AG08395 (cell line): ENCODE measurements at regions not wholly inside any gene's neighbourhood (a gene's known extent, or its start where the extent isn't known, plus 50 kb on each side); places are given as distances from the start of the nearest gene placed in this dataset.
"Not testable (repeated sequence)": the region's sequence is repeated elsewhere in the genome, so short reads cannot be mapped to it uniquely, and the experiment has no call there.

Source experiments
- DNase-seq: peaks from one replicate; pipeline ENCODE4 v3.0.0; 2012; ENCODE audit warnings: mixed read lengths, low spot score

DNA sequence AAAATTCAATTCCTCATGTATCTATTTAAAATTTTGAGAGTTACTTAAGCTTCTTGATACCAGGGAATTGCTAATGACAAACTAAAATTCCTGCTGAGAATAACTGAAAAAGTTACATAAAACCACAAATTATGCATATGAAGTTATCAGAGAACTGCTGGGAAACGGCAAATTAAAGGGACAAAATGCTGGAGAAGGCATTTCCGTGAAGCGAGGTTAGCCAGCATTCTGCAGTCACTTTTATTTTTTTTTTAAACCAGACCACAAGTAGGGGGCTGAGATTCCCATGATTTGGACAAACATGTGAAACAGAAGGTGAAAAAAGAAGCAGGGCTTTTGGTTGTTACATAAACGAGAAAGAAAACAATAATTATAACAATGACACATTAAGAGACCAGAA lies 737.6 kb upstream of the CHRM3 start:
- no peak for DNase-seq

DNA sequence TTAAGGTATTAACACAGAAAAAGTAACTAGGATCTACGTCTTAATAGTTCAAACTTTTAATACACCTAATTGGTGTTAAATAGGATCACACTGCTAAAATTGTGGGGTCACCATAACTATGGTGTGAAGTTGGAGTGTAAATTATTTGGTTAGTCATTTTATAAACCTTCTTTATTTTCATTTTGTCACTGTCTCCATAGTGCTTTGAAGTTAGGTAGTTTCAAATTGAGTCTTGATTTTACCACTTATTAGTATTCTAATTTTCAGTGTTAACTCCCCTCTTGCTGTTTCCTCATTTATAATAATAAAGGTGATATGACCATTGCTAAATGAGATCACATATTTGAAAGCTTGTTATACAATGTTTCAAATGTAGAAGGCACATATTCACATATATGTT lies 738.1 kb upstream of the CHRM3 start:
- DNase-seq = no peak

DNA sequence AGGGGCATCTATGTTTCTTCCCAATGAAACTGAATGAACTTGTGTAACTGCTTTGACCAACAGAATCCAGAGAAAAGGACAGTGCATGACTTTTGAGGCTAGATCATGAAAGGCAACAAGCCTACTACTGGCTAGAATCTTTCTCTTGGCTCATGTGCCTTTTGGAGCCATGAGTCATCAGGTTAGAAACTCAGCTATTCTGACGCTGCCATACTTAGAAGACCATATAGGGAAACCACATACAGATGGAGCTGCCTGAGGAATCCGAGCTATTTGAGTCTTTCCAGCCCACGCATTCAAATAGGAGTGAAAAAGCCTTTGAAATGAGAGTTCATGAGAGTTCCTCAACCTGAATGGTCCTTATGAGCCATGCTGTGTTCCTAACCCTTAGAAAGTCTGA lies 738.5 kb upstream of the CHRM3 start:
- peak; percentile 35 for DNase-seq

DNA sequence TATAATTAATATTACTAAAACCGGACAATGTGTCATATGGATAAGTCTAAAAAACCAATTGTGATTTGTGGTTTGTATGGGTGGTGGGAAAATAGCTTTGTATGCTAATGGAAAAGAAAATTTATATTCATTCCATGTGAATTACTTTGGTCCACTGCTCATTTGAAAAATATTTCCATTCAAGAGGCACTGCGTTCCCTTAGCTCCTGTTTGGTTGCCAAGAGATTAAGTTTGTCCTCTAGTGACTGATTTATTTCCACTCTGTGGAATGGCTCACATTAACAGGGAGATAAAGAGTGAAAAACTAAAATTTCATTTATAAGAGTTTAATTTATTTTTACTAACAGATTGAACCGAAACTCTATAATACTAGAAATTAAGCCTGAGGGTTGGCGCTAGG lies 744.1 kb upstream of the CHRM3 start:
- no peak for DNase-seq

DNA sequence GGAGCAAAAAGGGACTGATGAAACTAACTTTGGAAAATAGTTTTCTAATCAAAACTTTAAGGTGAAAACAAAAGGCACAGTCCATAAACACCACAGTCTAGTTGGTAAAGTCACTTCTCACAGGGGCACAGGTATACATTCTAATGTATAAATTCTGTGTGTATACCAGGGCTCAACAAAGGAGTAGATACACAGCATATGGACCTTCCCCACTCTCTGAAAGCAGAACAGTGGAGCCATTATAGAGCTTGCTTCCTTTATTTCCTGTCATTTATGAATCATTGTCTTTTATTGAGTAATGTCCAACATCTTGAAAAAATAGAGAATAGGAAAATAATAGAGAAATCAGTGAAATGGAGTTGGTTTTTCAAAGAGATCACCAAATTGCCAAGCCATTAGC lies 746.5 kb upstream of the CHRM3 start:
- no peak for DNase-seq

DNA sequence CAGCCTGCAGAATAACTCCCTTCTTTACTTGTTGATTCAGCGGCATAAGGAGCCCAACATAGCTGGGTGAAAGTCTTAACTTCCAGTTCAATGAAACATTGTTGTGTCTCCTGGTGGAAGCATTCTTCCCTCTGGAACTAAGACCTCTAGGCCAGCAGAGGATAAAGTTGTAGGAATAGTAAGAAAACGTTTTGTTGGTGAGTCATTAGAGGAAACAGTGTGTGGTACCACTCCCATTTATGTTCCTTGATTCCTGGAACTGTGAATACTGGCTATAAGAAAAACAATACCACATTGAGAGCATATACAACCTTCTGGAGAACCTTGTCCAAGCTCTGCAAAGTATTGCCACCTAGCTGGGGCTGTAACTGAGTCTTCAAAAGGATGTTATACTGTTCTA lies 737.4 kb upstream of the ZP4 start:
- DNase-seq = no peak

DNA sequence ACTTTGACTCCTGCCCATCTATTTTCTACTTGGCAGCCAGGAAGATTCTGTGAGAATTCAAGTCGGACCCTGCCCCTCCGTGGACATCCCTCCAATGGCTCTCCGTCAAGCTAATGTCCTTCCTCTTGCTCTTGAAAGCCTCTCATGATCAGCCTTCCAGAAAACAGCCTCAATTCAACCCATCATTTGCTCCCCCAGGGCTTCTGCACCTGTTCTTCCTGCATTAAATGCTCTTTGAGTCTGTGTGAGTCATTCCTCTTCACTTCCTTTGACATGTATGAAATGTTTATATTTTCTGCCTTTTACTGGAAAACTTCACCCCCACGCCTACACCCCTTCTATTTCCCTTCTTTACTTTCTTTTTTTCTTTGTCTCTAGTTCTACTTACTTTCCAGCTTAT lies 734.1 kb upstream of the ZP4 start:
- no peak for DNase-seq

DNA sequence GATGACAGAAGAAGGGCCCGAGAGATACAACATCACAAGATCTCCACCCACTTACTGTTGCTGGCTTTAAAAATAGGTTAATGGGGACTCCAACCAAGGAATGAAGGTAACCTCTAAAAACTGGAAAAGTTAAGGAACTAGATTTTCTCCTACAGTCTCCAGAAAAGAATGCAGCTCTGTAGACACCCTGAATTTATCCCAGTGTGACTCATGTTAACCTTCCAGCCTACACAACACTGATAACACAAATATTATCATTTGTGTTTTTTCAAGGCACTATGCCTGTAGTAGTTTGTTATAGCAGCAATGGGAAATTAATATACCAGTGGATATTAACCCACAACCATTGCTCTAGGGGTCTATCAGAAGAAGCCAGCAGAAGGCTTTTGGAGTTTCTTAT lies 730.7 kb upstream of the ZP4 start:
- DNase-seq = no peak

DNA sequence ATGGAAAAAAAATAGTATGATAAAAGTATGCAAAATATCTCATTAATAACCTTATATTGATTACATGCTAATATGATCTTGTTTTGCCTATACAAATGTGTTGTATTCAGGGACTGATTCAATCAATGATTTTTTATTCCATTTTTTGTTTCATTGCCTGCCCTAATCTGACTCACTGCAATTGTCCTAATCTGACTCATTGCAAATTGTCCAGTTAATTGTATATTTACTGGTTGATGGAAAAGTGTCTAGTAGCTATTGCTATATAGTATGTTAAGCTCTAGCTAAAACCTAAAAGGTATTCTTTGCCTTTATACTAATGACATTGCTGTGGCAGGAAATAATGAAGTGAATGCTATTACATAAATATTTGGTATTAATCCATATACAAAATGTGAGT lies 728.9 kb upstream of the ZP4 start:
- no peak for DNase-seq

DNA sequence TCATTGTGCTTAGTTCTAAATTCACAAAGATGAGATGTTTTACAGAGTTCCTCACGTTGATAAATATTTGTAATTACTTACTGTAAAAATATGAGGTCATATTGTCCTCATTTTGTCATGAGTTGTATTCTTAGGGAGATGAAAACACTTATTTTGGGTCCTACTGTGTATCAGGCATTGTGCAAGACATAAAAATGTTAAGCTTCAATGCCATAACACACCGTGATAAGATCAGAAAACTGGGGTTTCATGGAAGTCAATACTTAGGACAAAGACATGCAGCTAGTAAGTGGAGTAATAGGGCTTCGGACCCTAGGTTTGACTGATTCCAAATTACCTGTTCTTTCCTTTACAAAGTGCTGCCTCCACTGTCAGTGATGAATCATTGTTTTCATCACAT lies 720.7 kb upstream of the ZP4 start:
- DNase-seq = no peak

DNA sequence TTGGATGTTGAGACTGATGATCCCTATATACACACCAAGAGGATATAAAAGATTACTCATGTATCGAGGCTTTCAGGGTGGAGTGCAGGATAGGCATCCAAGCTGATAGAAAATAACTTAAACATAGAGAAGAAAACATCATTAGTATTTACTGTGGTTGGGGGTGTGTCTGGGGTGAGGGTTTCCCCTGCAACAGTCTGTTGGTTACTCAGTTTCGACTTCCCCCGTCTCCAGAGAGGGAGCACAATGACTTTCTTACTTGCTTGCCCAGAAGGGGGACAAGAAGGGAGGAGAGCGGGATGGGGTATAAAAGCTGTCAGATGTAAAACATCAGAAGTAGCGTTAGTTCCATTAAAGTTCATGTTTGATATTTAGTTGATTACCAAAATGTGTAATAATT lies 717.4 kb upstream of the ZP4 start:
- DNase-seq = no peak

DNA sequence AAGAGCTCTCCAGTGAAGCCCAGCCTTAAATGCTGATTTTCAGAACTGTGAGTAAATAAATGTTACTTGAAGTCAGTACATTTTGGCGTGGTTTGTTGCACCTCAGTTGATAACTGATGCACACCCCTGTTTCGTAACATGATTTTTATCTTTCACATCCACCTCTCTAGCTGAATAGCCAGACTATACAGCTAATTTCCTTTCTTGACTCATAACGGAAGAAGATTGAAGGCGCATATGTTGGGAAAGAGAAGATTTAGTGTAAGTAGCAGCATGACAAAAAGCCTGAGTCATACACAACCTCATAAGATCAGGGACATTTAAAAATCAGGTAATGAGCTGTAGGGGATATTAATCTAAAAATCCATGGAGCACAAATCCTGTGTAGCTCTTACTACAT lies 716.2 kb upstream of the ZP4 start:
- no peak for DNase-seq

DNA sequence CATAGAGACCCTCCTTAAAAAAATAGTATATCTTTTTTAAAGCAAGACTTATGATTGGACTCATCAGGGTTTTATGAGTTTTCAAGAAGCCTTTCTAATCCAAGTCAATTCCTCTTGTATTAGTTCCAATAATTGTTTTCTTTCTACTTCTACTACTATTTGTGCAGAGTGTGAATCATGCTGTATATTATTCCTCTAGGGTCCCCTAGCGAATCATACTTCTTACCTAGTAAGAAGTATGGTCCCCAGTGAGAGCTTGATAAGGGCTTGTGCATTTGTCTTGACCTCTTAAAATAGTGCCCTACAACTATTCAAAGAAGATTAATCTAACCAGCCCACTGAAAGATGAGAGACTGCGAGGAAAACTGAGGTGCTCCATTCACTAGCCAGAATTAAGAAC lies 715.7 kb upstream of the ZP4 start:
- no peak for DNase-seq

DNA sequence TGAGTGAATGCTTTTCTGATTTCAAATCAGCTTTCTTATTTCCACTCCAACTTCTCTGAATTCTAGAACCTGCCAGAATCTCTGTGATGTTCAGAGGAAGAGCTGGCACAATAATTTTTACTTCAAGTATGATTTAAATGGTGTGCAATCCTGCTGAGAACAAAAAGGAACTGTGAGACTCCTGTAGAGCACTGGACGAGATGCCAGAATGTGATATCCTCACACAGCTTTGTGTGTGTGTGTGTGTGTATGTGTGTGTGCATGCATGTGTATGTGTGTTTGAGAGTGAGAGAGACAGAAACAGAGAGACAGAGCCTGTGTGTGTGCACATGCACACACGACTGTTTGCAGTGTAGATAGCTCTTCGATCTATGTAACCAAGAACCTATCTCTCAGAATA lies 713.6 kb upstream of the ZP4 start:
- DNase-seq = no peak

DNA sequence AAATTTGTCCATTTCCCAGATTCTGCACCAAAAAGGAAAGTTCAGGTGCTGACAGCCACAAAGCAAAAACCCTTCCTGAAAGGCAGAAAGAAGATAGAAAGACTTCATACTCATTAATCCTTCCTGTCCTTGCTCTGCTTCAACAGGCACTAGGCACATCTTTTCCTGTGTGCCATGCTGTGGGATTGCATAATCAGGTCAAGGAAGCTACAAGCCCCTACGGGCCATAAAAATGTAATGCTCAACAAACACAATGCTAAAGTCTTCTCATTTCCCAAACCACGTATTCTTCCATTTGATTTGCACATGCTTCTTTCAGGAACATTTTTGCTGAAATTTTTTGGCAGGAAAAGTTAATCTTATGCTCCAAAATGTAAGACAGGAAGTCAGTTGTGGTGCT lies 710.9 kb upstream of the ZP4 start:
- DNase-seq = not testable (repeated sequence)

DNA sequence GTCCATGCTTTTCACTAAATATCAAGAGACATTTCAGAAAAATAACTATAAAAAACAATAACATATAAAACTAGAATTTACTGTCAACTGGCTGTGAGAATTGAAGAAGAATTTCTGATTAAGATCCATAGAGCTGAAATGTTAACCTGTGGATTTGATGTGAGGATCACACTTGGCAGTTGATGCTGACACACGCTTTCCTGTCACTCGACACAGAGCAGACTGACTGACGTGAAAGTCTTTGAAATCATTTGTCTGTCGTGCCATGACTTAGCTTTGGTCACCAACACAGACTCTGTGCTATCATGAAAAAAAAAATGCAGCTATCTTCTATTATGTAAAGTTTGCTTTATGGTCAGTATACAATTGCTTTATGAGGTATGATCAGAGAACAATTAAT lies 706.0 kb upstream of the ZP4 start:
- DNase-seq = no peak

DNA sequence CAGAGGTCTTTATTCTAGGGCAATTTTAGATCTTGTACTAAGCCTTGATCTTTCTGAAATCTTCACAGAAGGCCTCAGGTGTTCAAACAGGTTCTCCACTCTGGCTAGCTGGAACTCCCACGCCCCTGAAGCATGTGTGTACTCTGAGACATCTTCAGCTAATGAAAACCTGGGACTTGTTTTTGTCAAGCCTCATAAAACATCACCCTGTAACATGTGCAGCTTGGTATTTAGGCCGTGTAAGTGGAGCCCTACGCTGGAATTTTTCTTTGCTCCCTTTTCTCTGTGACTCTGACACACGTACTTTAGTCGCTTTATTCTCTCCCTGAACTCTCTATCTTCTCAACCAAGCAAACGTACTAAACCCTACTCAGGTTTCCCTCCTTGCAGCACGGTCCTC lies 701.9 kb upstream of the ZP4 start:
- DNase-seq = no peak

DNA sequence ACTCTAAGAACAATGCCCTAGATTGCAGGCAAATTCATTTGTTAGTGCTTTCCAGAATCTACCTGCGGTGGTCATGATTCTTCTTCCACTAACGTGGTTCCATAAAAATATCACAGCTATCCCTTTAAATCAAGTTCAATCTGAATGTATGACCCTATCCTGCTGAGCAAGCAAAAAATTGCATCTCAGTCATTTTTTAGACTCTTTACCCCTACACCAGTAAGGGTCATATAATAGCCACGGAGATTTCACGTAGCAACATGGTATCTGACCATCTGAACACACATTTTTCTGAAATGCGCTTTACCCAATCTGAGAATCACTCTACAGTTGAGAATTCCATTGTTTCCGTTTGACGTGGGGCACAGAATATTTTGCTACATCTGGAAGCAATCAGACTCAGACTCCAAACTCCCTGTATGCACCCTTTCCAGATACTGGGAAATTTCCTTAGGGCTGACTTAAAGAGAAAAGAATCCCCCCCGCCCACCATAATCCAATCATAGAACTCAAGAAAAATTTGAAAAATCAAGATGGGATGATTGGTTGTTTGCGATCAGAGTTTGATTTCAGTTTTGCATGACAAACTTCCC lies 699.2 kb upstream of the ZP4 start:
- DNase-seq = peak; percentile 5

DNA sequence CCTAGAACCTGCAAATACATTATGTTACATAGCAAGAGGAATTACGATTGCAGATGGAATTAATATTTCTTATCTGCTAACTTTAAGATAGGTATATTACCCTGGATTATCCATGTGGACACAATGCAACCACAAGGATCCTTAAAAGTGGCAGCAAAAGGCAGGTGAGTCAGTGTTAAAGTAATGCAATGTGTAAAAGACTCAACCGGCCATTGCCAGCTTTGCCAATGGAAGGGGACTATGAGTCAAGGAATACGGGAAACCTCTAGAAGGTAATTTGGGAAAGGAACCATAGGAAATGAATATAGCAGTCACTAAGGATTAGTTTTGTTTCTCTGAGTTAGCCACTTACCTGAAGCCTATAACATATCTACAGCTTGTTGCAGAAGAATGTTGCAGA lies 692.1 kb upstream of the ZP4 start:
- DNase-seq = no peak

DNA sequence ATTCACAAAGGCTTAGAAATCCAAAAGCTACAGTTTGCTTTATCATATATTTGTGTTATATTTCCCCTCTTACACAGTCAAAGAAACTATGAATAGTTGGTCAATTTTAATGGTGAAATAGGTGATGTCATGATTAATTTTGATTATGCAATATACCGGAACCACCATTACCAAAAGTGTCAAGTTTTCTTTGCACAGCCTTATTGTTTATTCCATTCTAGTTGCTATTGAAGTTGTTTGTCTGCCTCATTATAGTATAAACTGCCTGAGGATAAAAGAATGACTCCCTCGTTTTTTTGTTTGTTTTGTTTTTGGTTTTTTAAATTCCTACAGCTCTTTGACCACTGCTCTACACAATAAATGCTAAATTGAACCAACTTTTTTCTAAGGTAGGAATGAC lies 690.6 kb upstream of the ZP4 start:
- DNase-seq = no peak

DNA sequence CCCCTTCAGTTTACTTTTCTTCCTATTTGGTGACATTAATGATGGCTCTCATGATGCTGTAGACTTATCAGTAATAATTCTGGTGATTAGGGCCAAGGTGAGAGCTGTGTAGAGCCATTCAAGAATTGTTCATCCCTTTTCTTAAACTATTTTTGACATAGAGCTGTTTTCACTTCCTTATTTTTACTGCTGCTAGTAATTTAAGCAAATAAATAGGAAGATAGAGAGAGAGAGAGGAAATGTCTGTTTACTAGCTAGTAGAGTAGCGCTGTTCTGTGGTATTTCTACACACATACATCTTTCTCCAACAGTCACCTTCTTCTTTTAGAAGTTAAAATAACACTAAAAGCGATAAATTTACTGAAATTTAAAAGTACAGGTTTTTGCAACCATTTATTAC lies 678.0 kb upstream of the ZP4 start:
- no peak for DNase-seq

DNA sequence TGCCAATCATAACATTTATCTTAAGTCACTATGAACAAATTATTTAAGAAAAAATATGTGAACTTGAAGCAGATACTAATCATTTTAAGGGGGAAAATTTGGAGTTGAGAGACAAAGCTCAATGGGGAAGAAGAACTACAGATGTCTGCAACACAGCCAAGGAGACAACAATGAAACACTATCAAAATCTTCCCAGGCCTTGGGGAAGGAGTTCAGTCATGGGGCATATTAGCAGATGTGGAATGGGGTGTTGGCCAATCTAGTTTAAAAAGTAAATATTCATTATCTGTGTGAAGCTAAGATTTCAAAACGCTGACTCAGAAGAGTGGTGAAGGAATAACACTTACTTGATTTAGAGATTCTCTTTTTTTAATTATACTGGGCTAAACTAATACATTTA lies 671.6 kb upstream of the ZP4 start:
- no peak for DNase-seq

DNA sequence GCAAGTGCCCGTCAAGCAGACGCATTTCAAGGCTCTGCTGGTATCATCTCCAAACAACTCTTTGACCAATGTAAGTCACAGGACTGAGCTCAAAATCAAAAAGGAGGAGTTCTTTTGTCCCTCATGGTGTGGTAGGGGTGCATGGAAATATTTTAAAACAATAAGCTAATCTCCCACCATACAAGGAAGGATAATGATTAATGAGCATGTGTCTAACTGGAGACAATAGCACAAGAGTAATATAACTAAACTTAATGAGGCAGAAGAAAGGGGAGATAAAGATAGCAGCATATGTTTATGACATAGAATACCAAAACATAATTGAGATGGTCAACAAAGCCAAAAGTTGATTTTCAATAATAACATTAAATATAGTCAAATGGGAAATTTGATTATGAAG lies 668.0 kb upstream of the ZP4 start:
- DNase-seq = no peak

DNA sequence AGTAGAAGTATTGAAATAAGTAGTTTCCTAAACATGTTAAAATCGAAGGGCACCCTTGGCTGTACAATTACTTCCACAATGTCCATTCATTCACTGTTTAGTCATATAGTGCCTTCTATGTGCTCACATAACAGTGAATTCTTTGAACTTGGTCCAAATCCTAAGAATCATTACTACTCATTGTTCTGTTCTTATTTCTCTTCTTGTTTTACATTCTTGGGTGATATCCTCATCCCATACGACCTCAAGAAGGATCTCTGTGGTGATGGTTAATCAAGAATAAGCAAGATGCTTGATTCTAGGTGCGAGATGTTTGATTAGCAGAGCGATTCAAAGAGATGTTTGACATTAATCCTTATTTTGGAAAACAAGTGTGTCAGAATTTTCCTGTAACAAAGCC lies 667.4 kb upstream of the ZP4 start:
- no peak for DNase-seq

DNA sequence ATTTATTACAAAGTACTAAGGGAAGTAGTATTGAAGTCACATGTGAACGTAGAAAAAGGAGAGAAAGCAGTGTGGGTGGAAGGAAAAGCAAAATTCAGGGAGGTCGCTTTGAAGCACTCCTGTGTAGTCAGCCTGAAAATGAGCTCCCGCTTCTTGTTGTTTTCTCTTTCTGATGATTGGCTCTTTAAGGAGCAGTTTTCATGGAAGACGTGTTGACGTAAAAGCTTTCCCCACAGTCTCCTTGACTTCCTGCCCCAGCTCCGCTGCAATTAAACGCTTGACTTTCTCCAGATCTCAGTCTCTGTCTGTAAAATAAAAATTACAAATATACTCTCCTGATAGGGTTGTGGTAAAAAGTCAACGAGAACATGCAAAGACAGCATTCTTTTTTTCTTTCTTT lies 661.5 kb upstream of the ZP4 start:
- DNase-seq = no peak
